Osteoblast (primary cell): ENCODE measurements at regions not wholly inside any gene's neighbourhood (a gene's known extent, or its start where the extent isn't known, plus 50 kb on each side); places are given as distances from the start of the nearest gene placed in this dataset.
A peak's percentile ranks its signal among the peaks of the same experiment; 100 is the strongest.

Experiments used
- DNase-seq: peaks from one replicate; pipeline ENCODE4 v3.0.0; 2011; ENCODE audit warnings: low spot score, mixed read lengths; ENCODE audit not compliant: insufficient read length; ENCODE audit errors: missing footprints
- H2AFZ ChIP-seq: 2 replicates; pipeline ENCODE4 v1.6.0; 2011; ENCODE audit warnings: mild to moderate bottlenecking, low read length
- H3K27ac ChIP-seq: 2 replicates; pipeline ENCODE4 v1.5.1; 2011; ENCODE audit warnings: mild to moderate bottlenecking, low read depth, low read length, moderate library complexity
- H3K27me3 ChIP-seq: 2 replicates; pipeline ENCODE4 v1.6.0; 2012; ENCODE audit warnings: mild to moderate bottlenecking, control low read depth, inconsistent platforms, low read length, moderate library complexity; ENCODE audit not compliant: insufficient read depth
- H3K36me3 ChIP-seq: 2 replicates; pipeline ENCODE4 v1.5.1; 2011; ENCODE audit warnings: mild to moderate bottlenecking, low read length, control low read depth, moderate library complexity; ENCODE audit not compliant: insufficient read depth
- H3K4me1 ChIP-seq: 2 replicates; pipeline ENCODE4 v1.5.1; 2011; ENCODE audit warnings: mild to moderate bottlenecking, low read length, control low read depth, moderate library complexity; ENCODE audit not compliant: insufficient read depth
- H3K4me2 ChIP-seq: 2 replicates; pipeline ENCODE4 v1.6.0; 2011; ENCODE audit warnings: mild to moderate bottlenecking, low read length; ENCODE audit not compliant: insufficient read depth
- H3K4me3 ChIP-seq: fragments of 200-600 bp; sonication (generic); 3 replicates; pipeline ENCODE4 v1.5.1; 2012; ENCODE audit warnings: mild to moderate bottlenecking, low read length, inconsistent platforms; ENCODE audit not compliant: insufficient read depth
- H3K79me2 ChIP-seq: 2 replicates; pipeline ENCODE4 v1.6.0; 2012; ENCODE audit warnings: mild to moderate bottlenecking, low read length, control low read depth, inconsistent platforms; ENCODE audit not compliant: insufficient read depth
- H3K9me3 ChIP-seq: 2 replicates; pipeline ENCODE4 v1.5.1; 2011; ENCODE audit warnings: low read depth, low read length, control low read depth
- H4K20me1 ChIP-seq: 2 replicates; pipeline ENCODE4 v1.6.0; 2012; ENCODE audit warnings: mild to moderate bottlenecking, low read length, control low read depth; ENCODE audit not compliant: insufficient read depth
- TF ChIP-seq, protein P1 (sequence below): IDR thresholded peaks from 2 replicates; pipeline ENCODE4 v1.5.1; 2011; ENCODE audit warnings: mild to moderate bottlenecking, low read depth, low read length, moderate library complexity; ENCODE audit errors: extremely low read depth

DNA sequence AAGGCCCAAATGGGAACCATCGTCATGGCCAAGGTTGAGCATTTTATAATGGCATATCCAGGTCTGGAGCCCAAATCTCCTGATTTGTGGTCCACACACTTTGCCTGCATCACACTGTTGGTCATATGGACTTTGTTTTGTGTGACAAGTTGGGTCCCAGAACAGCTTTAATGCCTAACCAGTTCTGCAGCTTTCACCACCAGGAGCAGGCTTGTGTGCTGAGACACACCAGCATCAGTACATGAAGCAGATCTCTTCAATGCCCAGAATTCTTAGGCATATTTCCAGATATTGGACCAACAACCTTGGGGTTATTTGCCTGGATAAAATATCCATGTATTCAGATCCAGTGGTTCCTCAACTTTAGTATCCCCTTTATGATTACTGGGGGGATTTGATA is 371.3 kb downstream of the FBXW7 start:
- Histone ChIP-seq H3K27ac (no peak overlapping the region), H3K4me3 (no peak overlapping the region), H3K4me2 (no peak overlapping the region), H3K9me3 (no peaks in the 10 kb centered on the region), H4K20me1 (no peaks in the 10 kb centered on the region), H3K4me1 (peaks cover 14% of the 10 kb centered on the region), H2AFZ (no peak overlapping the region), H3K36me3 (no peaks in the 10 kb centered on the region), H3K27me3 (no peaks in the 10 kb centered on the region), H3K79me2 (no peaks in the 10 kb centered on the region)
- DNase-seq = no peak
- TF ChIP-seq, protein P1, sequence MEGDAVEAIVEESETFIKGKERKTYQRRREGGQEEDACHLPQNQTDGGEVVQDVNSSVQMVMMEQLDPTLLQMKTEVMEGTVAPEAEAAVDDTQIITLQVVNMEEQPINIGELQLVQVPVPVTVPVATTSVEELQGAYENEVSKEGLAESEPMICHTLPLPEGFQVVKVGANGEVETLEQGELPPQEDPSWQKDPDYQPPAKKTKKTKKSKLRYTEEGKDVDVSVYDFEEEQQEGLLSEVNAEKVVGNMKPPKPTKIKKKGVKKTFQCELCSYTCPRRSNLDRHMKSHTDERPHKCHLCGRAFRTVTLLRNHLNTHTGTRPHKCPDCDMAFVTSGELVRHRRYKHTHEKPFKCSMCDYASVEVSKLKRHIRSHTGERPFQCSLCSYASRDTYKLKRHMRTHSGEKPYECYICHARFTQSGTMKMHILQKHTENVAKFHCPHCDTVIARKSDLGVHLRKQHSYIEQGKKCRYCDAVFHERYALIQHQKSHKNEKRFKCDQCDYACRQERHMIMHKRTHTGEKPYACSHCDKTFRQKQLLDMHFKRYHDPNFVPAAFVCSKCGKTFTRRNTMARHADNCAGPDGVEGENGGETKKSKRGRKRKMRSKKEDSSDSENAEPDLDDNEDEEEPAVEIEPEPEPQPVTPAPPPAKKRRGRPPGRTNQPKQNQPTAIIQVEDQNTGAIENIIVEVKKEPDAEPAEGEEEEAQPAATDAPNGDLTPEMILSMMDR = no peak

DNA sequence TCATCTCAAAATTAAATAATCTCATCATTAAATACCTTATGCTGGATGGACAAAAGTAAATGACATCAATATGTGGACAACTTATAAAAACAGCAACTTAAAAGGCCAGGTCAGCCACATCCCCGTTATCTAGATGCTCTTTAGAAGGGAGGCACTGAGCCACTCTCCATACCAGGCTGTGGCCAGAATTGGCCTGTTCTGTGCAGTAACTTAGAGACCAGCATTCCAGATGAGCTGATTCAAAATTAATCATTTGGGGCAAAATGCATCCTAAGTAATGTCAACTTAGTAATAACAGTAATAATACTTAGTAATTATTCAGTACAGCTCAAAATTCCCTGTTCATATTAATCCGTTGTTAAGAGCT is 373.6 kb downstream of the FBXW7 start:
- Histone ChIP-seq H3K9me3 (no peaks in the 10 kb centered on the region), H3K4me2 (peak overlapping the region; percentile 47), H3K4me1 (peaks cover 14% of the 10 kb centered on the region), H3K79me2 (no peaks in the 10 kb centered on the region), H3K4me3 (peak overlapping the region; percentile 19), H3K27ac (no peak overlapping the region), H4K20me1 (no peaks in the 10 kb centered on the region), H2AFZ (peak overlapping the region; percentile 20), H3K27me3 (no peaks in the 10 kb centered on the region), H3K36me3 (no peaks in the 10 kb centered on the region)
- TF ChIP-seq, protein P1 = no peak
- no peak for DNase-seq

DNA sequence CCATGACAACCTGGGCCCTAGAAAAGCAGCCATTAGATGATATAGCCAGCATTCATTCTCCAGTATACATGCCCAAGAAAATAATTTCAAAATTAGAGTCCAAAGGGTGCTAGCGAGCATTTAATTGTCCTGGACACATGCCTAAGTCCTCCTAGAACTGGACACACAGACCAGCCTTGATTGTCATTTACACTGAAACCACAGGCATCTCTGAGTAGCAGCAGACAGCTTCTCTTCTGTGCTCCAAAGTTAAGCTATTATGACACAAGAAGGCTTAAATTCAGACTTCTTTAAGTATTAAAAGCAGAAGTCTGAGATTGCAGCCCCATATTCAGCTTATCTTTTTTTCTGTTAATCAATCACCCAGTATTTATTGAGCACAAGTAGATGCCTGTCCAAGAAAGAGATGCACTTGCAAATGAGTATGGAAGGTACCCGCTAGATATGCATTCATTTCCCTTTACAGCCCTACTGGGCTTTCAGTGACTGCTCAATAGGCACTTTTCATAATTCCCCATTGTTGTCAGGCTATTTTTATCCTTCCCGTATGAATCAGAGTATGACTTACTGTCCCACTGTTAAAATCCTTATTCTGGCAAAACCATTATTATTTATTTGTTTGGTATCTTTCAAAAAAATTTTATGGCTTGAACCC is 374.1 kb downstream of the FBXW7 start:
- H3K79me2 ChIP-seq = no peaks in the 10 kb centered on the region
- peaks cover 14% of the 10 kb centered on the region for H3K4me1 ChIP-seq
- H4K20me1 ChIP-seq = no peaks in the 10 kb centered on the region
- no peak overlapping the region for H3K4me3 ChIP-seq
- DNase-seq = no peak
- H2AFZ ChIP-seq = no peak overlapping the region
- no peaks in the 10 kb centered on the region for H3K9me3 ChIP-seq
- H3K4me2 ChIP-seq = peak overlapping the region; percentile 47
- no peak overlapping the region for H3K27ac ChIP-seq
- H3K27me3 ChIP-seq = no peaks in the 10 kb centered on the region
- H3K36me3 ChIP-seq = no peaks in the 10 kb centered on the region
- TF ChIP-seq, protein P1 = no peak

DNA sequence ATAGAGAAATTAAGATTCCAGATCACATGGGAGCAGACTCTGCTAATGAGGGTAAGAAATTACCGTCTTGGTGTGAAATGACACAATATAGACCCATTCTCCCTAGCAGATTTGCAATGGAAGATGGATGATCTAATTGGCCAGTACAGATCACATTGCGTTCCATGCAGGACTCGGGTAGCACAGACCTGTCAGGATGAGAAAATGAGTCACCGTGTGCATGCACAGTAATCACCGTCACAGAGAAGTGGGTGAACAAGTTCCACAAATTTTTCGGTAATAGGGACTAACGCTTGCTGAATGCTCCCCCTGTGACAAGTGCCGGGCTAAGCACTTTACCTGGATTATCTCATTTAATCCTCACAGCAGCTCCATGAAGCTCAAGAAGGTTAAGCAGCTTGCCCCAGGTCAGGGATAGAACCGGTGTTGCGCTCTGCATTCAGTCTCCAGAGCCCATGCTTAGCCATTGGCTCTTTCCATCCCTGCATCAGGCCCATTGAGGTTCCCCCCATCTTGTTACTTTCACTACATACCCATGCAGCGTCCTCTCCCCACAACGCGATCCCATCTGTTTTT is 375.6 kb downstream of the FBXW7 start:
- DNase-seq = no peak

More for the DNA sequence above, 375.6 kb downstream of the FBXW7 start:
- Histone ChIP-seq H3K79me2 (no peaks in the 10 kb centered on the region), H2AFZ (no peak overlapping the region), H3K4me2 (no peak overlapping the region), H3K9me3 (no peaks in the 10 kb centered on the region), H3K4me3 (no peak overlapping the region), H3K4me1 (peaks cover 14% of the 10 kb centered on the region), H3K36me3 (no peaks in the 10 kb centered on the region), H4K20me1 (no peaks in the 10 kb centered on the region), H3K27ac (no peak overlapping the region), H3K27me3 (no peaks in the 10 kb centered on the region)
- TF ChIP-seq, protein P1 = no peak
